Prostate gland (tissue), 2 donors: ENCODE measurements at regions not wholly inside any gene's neighbourhood (a gene's known extent, or its start where the extent isn't known, plus 50 kb on each side); places are given as distances from the start of the nearest gene placed in this dataset.

Experiments
- POLR2A ChIP-seq: fragments of 450-650 bp; IDR thresholded peaks from one replicate; pipeline ENCODE4 v1.6.1; 2016; ENCODE audit warnings: antibody characterized with exemption, mild to moderate bottlenecking
- POLR2AphosphoS5 ChIP-seq: sonication (generic); formaldehyde crosslinking; IDR thresholded peaks from one replicate; pipeline ENCODE4 v1.6.1; 2017; ENCODE audit warnings: antibody characterized with exemption
- TF ChIP-seq, protein P1 (sequence below), 4 experiments: fragments of 200-600 bp in 2 of 4; fragments of 450-650 bp in 2 of 4; sonication (generic) in 2 of 4; IDR thresholded peaks; 1 replicate in 3 of 4; 2 replicates in 1 of 4; pipeline ENCODE4 v1.5.1; 2016 to 2019; ENCODE audit warnings: antibody characterized with exemption in 4 of 4, mild to moderate bottlenecking in 2 of 4, moderate library complexity in 2 of 4

DNA sequence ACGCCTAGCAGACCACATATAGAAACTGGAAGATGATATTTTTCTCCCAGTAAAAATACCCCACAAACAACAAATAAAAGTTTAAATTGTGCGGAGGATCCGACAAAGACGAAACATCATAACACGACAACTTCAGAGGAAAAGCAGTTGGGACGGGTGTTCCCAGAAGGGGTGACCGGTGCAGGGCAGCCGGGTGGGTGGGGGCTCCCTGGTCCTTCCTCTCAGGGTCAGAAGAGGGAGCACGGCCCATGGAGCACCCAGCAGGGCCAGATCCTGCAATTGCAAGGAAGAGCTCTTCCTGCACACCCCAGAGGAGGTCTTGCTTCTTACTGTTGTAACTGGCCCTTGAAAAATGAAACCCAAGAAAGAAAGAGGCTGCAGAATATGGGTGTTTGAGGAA lies 608.5 kb upstream of the MKI67 start:
- TF ChIP-seq, protein P1, sequence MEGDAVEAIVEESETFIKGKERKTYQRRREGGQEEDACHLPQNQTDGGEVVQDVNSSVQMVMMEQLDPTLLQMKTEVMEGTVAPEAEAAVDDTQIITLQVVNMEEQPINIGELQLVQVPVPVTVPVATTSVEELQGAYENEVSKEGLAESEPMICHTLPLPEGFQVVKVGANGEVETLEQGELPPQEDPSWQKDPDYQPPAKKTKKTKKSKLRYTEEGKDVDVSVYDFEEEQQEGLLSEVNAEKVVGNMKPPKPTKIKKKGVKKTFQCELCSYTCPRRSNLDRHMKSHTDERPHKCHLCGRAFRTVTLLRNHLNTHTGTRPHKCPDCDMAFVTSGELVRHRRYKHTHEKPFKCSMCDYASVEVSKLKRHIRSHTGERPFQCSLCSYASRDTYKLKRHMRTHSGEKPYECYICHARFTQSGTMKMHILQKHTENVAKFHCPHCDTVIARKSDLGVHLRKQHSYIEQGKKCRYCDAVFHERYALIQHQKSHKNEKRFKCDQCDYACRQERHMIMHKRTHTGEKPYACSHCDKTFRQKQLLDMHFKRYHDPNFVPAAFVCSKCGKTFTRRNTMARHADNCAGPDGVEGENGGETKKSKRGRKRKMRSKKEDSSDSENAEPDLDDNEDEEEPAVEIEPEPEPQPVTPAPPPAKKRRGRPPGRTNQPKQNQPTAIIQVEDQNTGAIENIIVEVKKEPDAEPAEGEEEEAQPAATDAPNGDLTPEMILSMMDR (IDR thresholded peaks at IDR 0.05) = no peak
- TF ChIP-seq POLR2A (no peak), POLR2AphosphoS5 (no peak)
